ENCODE measurements at regions not wholly inside any gene's neighbourhood (a gene's known extent, or its start where the extent isn't known, plus 50 kb on each side); places are given as distances from the start of the nearest gene placed in this dataset.

GRCh38 chr2:59996855-59997254 is 556.6 kb downstream of the BCL11A start:
- Mint-ChIP-seq H3K27ac (no peak overlapping the region), H3K4me3 (no peak overlapping the region), H3K9me3 (ENCODE audit: insufficient read depth) (no peaks in the 10 kb centered on the region), H3K27me3 (no peaks in the 10 kb centered on the region), H3K4me1 (peaks cover 19% of the 10 kb centered on the region)
- DNase-seq (no peak), ATAC-seq (ENCODE audit: low read depth) (no peak)
- WGBS (ENCODE audit: insufficient coverage), result 30% methylated on average over 2 of the region's 3 CpGs
- H3K79me2 ChIP-seq (ENCODE audit: control insufficient read depth, insufficient read depth, low read length), result no peaks in the 10 kb centered on the region
- H3K4me2 ChIP-seq (replicated peaks; ENCODE audit: low read depth, low read length, poor library complexity, severe bottlenecking), result no peak overlapping the region
- H2AFZ ChIP-seq (ENCODE audit: insufficient read depth, low read depth, low read length, poor library complexity, severe bottlenecking), result no peak overlapping the region
- no peaks in the 10 kb centered on the region for H3K36me3 ChIP-seq (replicated peaks in 1 of 2; ENCODE audit: control extremely low read depth in 1 of 2, control insufficient read depth in 1 of 2, extremely low read depth in 1 of 2, insufficient read depth in 2 of 2, low read length in 1 of 2)
- no peak overlapping the region for H3K27ac ChIP-seq (ENCODE audit: low read length in 2 of 2)
- H3K4me3 ChIP-seq (ENCODE audit: control extremely low read depth in 1 of 5, extremely low read depth in 1 of 5, insufficient read depth in 1 of 5, low read depth in 2 of 5, low read length in 4 of 5), result no peak overlapping the region
- intact Hi-C loops (cut with micrococcal nuclease), result no loop called here
- POLR2A ChIA-PET, result no interaction called here
- no peak overlapping the region for H3K9ac ChIP-seq (ENCODE audit: low read length)
- no peaks in the 10 kb centered on the region for H3K27me3 ChIP-seq (replicated peaks in 1 of 4; ENCODE audit: control extremely low read depth in 1 of 4, control insufficient read depth in 3 of 4, insufficient read depth in 4 of 4, low read length in 3 of 4)
- H3K4me1 ChIP-seq (ENCODE audit: control insufficient read depth in 2 of 2, insufficient read depth in 2 of 2, low read length in 2 of 2), result peaks cover 11 to 16% of the 10 kb centered on the region in 2 donors
- CTCF ChIA-PET, result no interaction called here
- no peaks in the 10 kb centered on the region for H4K20me1 ChIP-seq (ENCODE audit: control insufficient read depth, insufficient read depth, low read length, poor library complexity, severe bottlenecking)
- TF ChIP-seq EZH2 (IDR thresholded peaks at IDR 0.05; ENCODE audit: borderline replicate concordance, insufficient read depth, low read depth, low read length, poor library complexity, severe bottlenecking) (no peak), CTCF (IDR thresholded peaks at IDR 0.05) (no peak)
- H3K9me3 ChIP-seq (ENCODE audit: control extremely low read depth in 1 of 3, control insufficient read depth in 2 of 3, insufficient read depth in 1 of 3, low read length in 2 of 3), result no peaks in the 10 kb centered on the region

DNA sequence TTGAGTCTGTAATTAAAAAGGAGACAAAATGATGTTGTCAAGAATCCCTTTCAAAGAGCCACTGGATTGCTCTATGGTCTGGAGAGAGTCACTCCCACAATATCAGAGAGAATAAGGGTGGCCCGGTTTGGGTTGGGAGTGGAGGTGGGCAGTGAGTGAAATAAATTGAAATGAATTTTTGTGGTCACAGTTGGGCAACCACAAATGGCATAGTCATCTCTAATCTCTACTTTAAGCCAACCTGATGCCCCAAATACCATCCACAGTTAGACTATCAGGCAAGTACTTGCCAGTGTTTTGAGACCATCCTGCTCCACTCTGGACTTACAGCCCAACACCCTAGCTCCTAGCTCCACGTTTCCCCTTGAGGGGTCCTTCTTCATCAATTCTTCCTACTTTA is 559.7 kb downstream of the BCL11A start:
- Histone ChIP-seq H4K20me1 (ENCODE audit: control insufficient read depth, insufficient read depth, low read length, poor library complexity, severe bottlenecking) (no peaks in the 10 kb centered on the region), H3K9ac (ENCODE audit: low read length) (no peak overlapping the region), H2AFZ (ENCODE audit: insufficient read depth, low read depth, low read length, poor library complexity, severe bottlenecking) (no peak overlapping the region), H3K27ac (ENCODE audit: low read length in 2 of 2) (no peak overlapping the region), H3K27me3 (replicated peaks in 1 of 4; ENCODE audit: control extremely low read depth in 1 of 4, control insufficient read depth in 3 of 4, insufficient read depth in 4 of 4, low read length in 3 of 4) (no peaks in the 10 kb centered on the region), H3K79me2 (ENCODE audit: control insufficient read depth, insufficient read depth, low read length) (no peaks in the 10 kb centered on the region), H3K36me3 (replicated peaks in 1 of 2; ENCODE audit: control extremely low read depth in 1 of 2, control insufficient read depth in 1 of 2, extremely low read depth in 1 of 2, insufficient read depth in 2 of 2, low read length in 1 of 2) (no peaks in the 10 kb centered on the region), H3K4me1 (ENCODE audit: control insufficient read depth in 2 of 2, insufficient read depth in 2 of 2, low read length in 2 of 2) (peaks cover 10 to 12% of the 10 kb centered on the region in 2 donors), H3K4me3 (ENCODE audit: control extremely low read depth in 1 of 5, extremely low read depth in 1 of 5, insufficient read depth in 1 of 5, low read depth in 2 of 5, low read length in 4 of 5) (no peak overlapping the region), H3K4me2 (replicated peaks; ENCODE audit: low read depth, low read length, poor library complexity, severe bottlenecking) (no peak overlapping the region), H3K9me3 (ENCODE audit: control extremely low read depth in 1 of 3, control insufficient read depth in 2 of 3, insufficient read depth in 1 of 3, low read length in 2 of 3) (no peaks in the 10 kb centered on the region)
- Mint-ChIP-seq H3K27ac (no peak overlapping the region), H3K4me1 (peaks cover 16% of the 10 kb centered on the region), H3K4me3 (no peak overlapping the region), H3K9me3 (ENCODE audit: insufficient read depth) (no peaks in the 10 kb centered on the region), H3K27me3 (no peaks in the 10 kb centered on the region)
- no peak for TF ChIP-seq EZH2 (IDR thresholded peaks at IDR 0.05; ENCODE audit: borderline replicate concordance, insufficient read depth, low read depth, low read length, poor library complexity, severe bottlenecking)
- no peak for TF ChIP-seq CTCF (IDR thresholded peaks at IDR 0.05)
- ATAC-seq (ENCODE audit: low read depth) (no peak), DNase-seq (no peak)
- ChIA-PET POLR2A (no interaction called here), CTCF (no interaction called here)
- intact Hi-C loops (cut with micrococcal nuclease), result no loop called here
- WGBS (ENCODE audit: insufficient coverage), result 100% methylated on average over 1 of the region's 2 CpGs
